Neuronal stem cell (in vitro differentiated cells): ENCODE measurements at regions not wholly inside any gene's neighbourhood (a gene's known extent, or its start where the extent isn't known, plus 50 kb on each side); places are given as distances from the start of the nearest gene placed in this dataset.
"Not testable (repeated sequence)": the region's sequence is repeated elsewhere in the genome, so short reads cannot be mapped to it uniquely, and the experiment has no call there.

ENCODE experiments used
- DNase-seq: peaks from one replicate; pipeline ENCODE4 v3.0.0-alpha.2; 2013; ENCODE audit warnings: low spot score
- H2AFZ ChIP-seq: one replicate; pipeline ENCODE4 v1.6.1; 2013; ENCODE audit warnings: mild to moderate bottlenecking, low read length, inconsistent platforms
- H2AK5ac ChIP-seq: 2 replicates; pipeline ENCODE4 v1.6.1; 2013; ENCODE audit warnings: low read depth, mild to moderate bottlenecking, inconsistent platforms, low read length, moderate library complexity, mixed read lengths
- H2BK120ac ChIP-seq: 2 replicates; pipeline ENCODE4 v1.6.1; 2013; ENCODE audit warnings: low read depth, mild to moderate bottlenecking, inconsistent platforms, low read length, moderate library complexity, mixed read lengths
- H2BK12ac ChIP-seq: one replicate; pipeline ENCODE4 v1.6.1; 2013; ENCODE audit warnings: low read length, inconsistent platforms
- H2BK15ac ChIP-seq: 2 replicates; pipeline ENCODE4 v1.6.1; 2013; ENCODE audit warnings: mild to moderate bottlenecking, low read length, inconsistent platforms, mixed read lengths
- H2BK5ac ChIP-seq: one replicate; pipeline ENCODE4 v1.6.1; 2013; ENCODE audit warnings: inconsistent platforms, mild to moderate bottlenecking, low read length, moderate library complexity
- H3K14ac ChIP-seq: one replicate; pipeline ENCODE4 v1.6.1; 2013; ENCODE audit warnings: low read length, inconsistent platforms
- H3K18ac ChIP-seq: 2 replicates; pipeline ENCODE4 v1.6.1; 2013; ENCODE audit warnings: low read length, inconsistent platforms
- H3K23ac ChIP-seq: 2 replicates; pipeline ENCODE4 v1.6.1; 2013; ENCODE audit warnings: low read depth, mild to moderate bottlenecking, mixed read lengths, low read length, inconsistent platforms; ENCODE audit not compliant: poor library complexity
- H3K27ac ChIP-seq: replicated peaks from 3 replicates; pipeline ENCODE4 v1.5.1; 2013; ENCODE audit warnings: low read length, inconsistent platforms
- H3K27me3 ChIP-seq, 3 experiments: 2 replicates each; pipeline ENCODE4 v1.6.1; 2013; ENCODE audit warnings: low read length in 3 of 3, mild to moderate bottlenecking in 2 of 3, inconsistent platforms in 1 of 3, low read depth in 1 of 3, mixed read lengths in 1 of 3, moderate library complexity in 1 of 3; ENCODE audit not compliant: control insufficient read depth in 3 of 3, insufficient read depth in 3 of 3
- H3K36me3 ChIP-seq, 2 donors: replicated peaks in 1 of 2; 2 replicates each; pipeline ENCODE4 v1.6.1; 2013; ENCODE audit warnings: low read length in 2 of 2; ENCODE audit not compliant: control insufficient read depth in 2 of 2, insufficient read depth in 2 of 2
- H3K4ac ChIP-seq: 2 replicates; pipeline ENCODE4 v1.6.1; 2013; ENCODE audit warnings: inconsistent platforms, mild to moderate bottlenecking, low read length, moderate library complexity
- H3K4me1 ChIP-seq, 2 donors: 1 replicate in 1 of 2; 2 replicates in 1 of 2; pipeline ENCODE4 v1.6.1; 2013; ENCODE audit warnings: low read length in 2 of 2, low read depth in 1 of 2; ENCODE audit not compliant: control insufficient read depth in 2 of 2, insufficient read depth in 1 of 2
- H3K4me2 ChIP-seq: one replicate; pipeline ENCODE4 v1.6.1; 2013; ENCODE audit warnings: mild to moderate bottlenecking, low read length, inconsistent platforms; ENCODE audit not compliant: insufficient read depth, poor library complexity, severe bottlenecking
- H3K4me3 ChIP-seq, 2 donors: 2 replicates each; pipeline ENCODE4 v1.5.1; 2013; ENCODE audit warnings: low read length in 2 of 2, mild to moderate bottlenecking in 2 of 2, inconsistent platforms in 1 of 2, moderate library complexity in 1 of 2
- H3K79me1 ChIP-seq: one replicate; pipeline ENCODE4 v1.6.1; 2013; ENCODE audit warnings: low read depth, mild to moderate bottlenecking, inconsistent platforms, low read length, moderate library complexity
- H3K9ac ChIP-seq: one replicate; pipeline ENCODE4 v1.6.1; 2013; ENCODE audit warnings: mild to moderate bottlenecking, low read depth, low read length, inconsistent platforms; ENCODE audit not compliant: poor library complexity
- H3K9me3 ChIP-seq, 2 donors: replicated peaks in 1 of 2; 2 replicates each; pipeline versions ENCODE3 to v1.6.1; 2013; ENCODE audit warnings: low read length in 2 of 2, mild to moderate bottlenecking in 2 of 2, inconsistent platforms in 1 of 2, low read depth in 1 of 2, mixed read lengths in 1 of 2, moderate library complexity in 1 of 2; ENCODE audit not compliant: control insufficient read depth in 2 of 2, insufficient read depth in 1 of 2
- H4K8ac ChIP-seq: one replicate; pipeline ENCODE4 v1.6.1; 2013; ENCODE audit warnings: low read depth, mild to moderate bottlenecking, inconsistent platforms, low read length, moderate library complexity
- H4K91ac ChIP-seq: one replicate; pipeline ENCODE4 v1.6.1; 2013; ENCODE audit warnings: low read length, low read depth, mild to moderate bottlenecking, inconsistent platforms; ENCODE audit not compliant: poor library complexity
- WGBS, 2 donors: extraction: QIAGEN DNeasy Blood & Tissue Kit; methylation state at CpG; one replicate each; pipeline ENCODE4 v1.1.7; 2013; ENCODE audit warnings: missing lambda C conversion rate in 2 of 2, mixed read lengths in 1 of 2; ENCODE audit not compliant: insufficient read length in 2 of 2, insufficient replicate concordance in 1 of 2; ENCODE audit errors: extremely low coverage in 2 of 2; 5-methylcytosine and 5-hydroxymethylcytosine counted together

- peak overlapping the region; percentile 98 for H2AFZ ChIP-seq
- no peak overlapping the region for H2BK15ac ChIP-seq
- DNase-seq, result peak; percentile 76
- H2BK12ac ChIP-seq, result no peak overlapping the region
- H3K4me1 ChIP-seq, result peaks cover 11 to 12% of the 10 kb centered on the region in 2 donors
- peak overlapping the region; percentile 14 for H3K4me2 ChIP-seq
- no peak overlapping the region for H2BK120ac ChIP-seq
- WGBS, 2 donors, result no CpG with 5 or more reads among the region's 43 CpGs
- H3K23ac ChIP-seq, result no peak overlapping the region
- H3K9ac ChIP-seq, result no peak overlapping the region
- no peak overlapping the region for H4K8ac ChIP-seq
- H3K36me3 ChIP-seq, result no peaks in the 10 kb centered on the region
- no peak overlapping the region for H3K27ac ChIP-seq
- no peak overlapping the region for H3K4ac ChIP-seq
- H3K27me3 ChIP-seq, result peaks cover 3 to 58% (median 26%) of the 10 kb centered on the region in 3 experiments
- no peak overlapping the region for H2AK5ac ChIP-seq
- H3K18ac ChIP-seq, result peak overlapping the region; percentile 88
- H2BK5ac ChIP-seq, result no peak overlapping the region
- H3K9me3 ChIP-seq, result no peaks in the 10 kb centered on the region
- peak overlapping the region in 1 of 2 donors; percentile 43 for H3K4me3 ChIP-seq
- no peaks in the 10 kb centered on the region for H3K79me1 ChIP-seq
- H3K14ac ChIP-seq, result no peak overlapping the region
- no peak overlapping the region for H4K91ac ChIP-seq
Observed at GRCh38 chr20:25865715-25866656, 169.3 kb upstream of the ZNF337 start.

- not testable (repeated sequence) for H2BK5ac ChIP-seq, H4K91ac ChIP-seq, H2AK5ac ChIP-seq, DNase-seq, H2BK120ac ChIP-seq, H3K36me3 ChIP-seq, H3K9me3 ChIP-seq, H4K8ac ChIP-seq, H3K18ac ChIP-seq, H3K23ac ChIP-seq, H3K27ac ChIP-seq, H2BK12ac ChIP-seq, H3K4ac ChIP-seq, H3K14ac ChIP-seq, H3K79me1 ChIP-seq, H3K9ac ChIP-seq
- no CpG with 5 or more reads among the region's 30 CpGs for WGBS, 2 donors
- Histone ChIP-seq H3K4me2 (peak overlapping the region; percentile 14), H2BK15ac (peak overlapping the region; percentile 71), H3K4me1 (peaks cover 11 to 13% of the 10 kb centered on the region in 2 donors), H3K27me3 (peaks cover 7 to 62% (median 34%) of the 10 kb centered on the region in 3 experiments), H3K4me3 (peak overlapping the region in 1 of 2 donors; percentile 43), H2AFZ (peak overlapping the region; percentile 98)
Observed at GRCh38 chr20:25864963-25865714, 168.5 kb upstream of the ZNF337 start.

GRCh38 chr20:25864326-25864962, 167.8 kb upstream of the ZNF337 start:
- Histone ChIP-seq H3K9ac (no peak overlapping the region), H3K36me3 (no peaks in the 10 kb centered on the region), H3K4ac (no peak overlapping the region), H3K18ac (no peak overlapping the region), H3K4me1 (peaks cover 12 to 15% of the 10 kb centered on the region in 2 donors), H3K79me1 (no peaks in the 10 kb centered on the region), H2AK5ac (no peak overlapping the region), H3K9me3 (no peaks in the 10 kb centered on the region), H4K8ac (no peak overlapping the region), H3K27me3 (peaks cover 7 to 68% (median 38%) of the 10 kb centered on the region in 3 experiments), H3K23ac (no peak overlapping the region), H4K91ac (no peak overlapping the region), H2AFZ (peak overlapping the region; percentile 49), H2BK15ac (no peak overlapping the region), H2BK120ac (no peak overlapping the region), H3K4me2 (no peak overlapping the region), H2BK12ac (no peak overlapping the region), H3K14ac (no peak overlapping the region), H3K4me3 (no peak overlapping the region), H2BK5ac (no peak overlapping the region), H3K27ac (no peak overlapping the region)
- WGBS, 2 donors, result no CpG with 5 or more reads among the region's 15 CpGs
- no peak for DNase-seq
